VCaP (cell line): ENCODE measurements at regions not wholly inside any gene's neighbourhood (a gene's known extent, or its start where the extent isn't known, plus 50 kb on each side); places are given as distances from the start of the nearest gene placed in this dataset.

Experiments used
- H3K27ac ChIP-seq: fragments of 450-650 bp; 2 replicates; pipeline ENCODE4 v1.5.1; 2017
- TF ChIP-seq, protein P1 (sequence below): fragments of 450-650 bp; conservative IDR thresholded peaks from 2 replicates; pipeline ENCODE4 v1.5.1; 2017; ENCODE audit warnings: mild to moderate bottlenecking, moderate library complexity

GRCh38 chr1:239268941-239269340, 117.4 kb upstream of the CHRM3 start:
- H3K27ac ChIP-seq: no peak overlapping the region
- TF ChIP-seq, protein P1, sequence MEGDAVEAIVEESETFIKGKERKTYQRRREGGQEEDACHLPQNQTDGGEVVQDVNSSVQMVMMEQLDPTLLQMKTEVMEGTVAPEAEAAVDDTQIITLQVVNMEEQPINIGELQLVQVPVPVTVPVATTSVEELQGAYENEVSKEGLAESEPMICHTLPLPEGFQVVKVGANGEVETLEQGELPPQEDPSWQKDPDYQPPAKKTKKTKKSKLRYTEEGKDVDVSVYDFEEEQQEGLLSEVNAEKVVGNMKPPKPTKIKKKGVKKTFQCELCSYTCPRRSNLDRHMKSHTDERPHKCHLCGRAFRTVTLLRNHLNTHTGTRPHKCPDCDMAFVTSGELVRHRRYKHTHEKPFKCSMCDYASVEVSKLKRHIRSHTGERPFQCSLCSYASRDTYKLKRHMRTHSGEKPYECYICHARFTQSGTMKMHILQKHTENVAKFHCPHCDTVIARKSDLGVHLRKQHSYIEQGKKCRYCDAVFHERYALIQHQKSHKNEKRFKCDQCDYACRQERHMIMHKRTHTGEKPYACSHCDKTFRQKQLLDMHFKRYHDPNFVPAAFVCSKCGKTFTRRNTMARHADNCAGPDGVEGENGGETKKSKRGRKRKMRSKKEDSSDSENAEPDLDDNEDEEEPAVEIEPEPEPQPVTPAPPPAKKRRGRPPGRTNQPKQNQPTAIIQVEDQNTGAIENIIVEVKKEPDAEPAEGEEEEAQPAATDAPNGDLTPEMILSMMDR: no peak

DNA sequence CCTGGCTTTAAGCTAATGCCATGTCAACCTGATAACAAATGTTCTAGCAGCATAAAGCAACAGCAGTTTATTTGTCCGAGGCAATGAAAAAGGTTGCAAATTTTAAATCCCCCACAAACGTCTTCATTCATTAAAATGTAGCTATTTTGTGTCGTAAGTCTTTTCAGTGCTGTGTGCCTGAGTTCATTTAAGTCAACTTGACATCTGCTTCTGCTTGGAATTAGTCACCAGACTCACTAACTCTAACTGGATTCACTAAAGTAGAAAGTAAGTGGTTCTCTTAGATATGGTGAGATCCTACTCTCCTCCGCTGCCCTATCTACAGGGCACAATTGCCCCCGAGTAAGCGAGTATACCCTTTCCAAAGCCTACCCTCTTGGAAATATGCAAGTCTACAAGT, 118.4 kb upstream of the CHRM3 start:
- TF ChIP-seq, protein P1: no peak
- H3K27ac ChIP-seq: no peak overlapping the region

- TF ChIP-seq, protein P1: no peak
- H3K27ac ChIP-seq: no peak overlapping the region
These were observed 122.6 kb upstream of the CHRM3 start for GRCh38 chr1:239263801-239264200.

DNA sequence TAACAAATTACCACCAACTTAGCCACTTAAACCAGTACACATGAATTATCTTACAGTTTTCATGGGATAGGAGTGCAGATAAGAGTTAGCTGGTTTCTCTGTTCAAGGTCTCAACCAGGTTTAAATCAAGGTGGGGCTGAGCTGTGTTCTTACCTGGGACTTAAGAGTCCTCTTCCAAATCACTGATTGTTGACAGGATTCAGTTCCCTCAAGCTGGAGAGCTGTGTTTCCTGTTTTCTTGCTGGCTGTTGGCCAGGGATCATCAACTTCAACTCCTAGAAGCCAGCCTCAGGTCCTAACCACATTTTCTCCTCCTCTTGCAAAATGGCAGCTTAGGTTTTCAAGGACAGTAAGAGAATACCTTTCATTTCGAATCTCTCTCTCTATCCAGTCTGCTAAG, 123.8 kb upstream of the CHRM3 start:
- TF ChIP-seq, protein P1: no peak

GRCh38 chr1:239261521-239261920, 124.8 kb upstream of the CHRM3 start:
- TF ChIP-seq, protein P1: no peak
- no peak overlapping the region for H3K27ac ChIP-seq

More for the DNA sequence above, 123.8 kb upstream of the CHRM3 start:
- no peak overlapping the region for H3K27ac ChIP-seq

DNA sequence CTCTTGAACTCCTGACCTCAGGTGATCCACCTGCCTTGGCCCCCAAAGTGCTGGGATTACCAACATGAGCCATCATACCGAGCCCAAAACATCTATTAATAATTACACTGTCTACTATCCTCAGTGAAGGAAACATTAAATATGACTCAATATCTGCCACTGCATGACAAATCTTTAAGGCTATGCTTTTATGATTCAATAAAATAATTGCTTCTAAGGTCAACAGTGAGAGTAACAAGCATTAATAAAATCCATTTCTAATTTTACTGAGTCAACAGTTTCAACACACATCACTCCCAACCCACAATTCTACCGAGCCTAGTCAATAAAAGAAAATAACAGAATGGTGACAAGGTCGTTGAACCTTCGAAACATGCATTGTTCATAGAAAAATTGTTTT, 125.5 kb upstream of the CHRM3 start:
- H3K27ac ChIP-seq: no peak overlapping the region
- TF ChIP-seq, protein P1: no peak

- TF ChIP-seq, protein P1: no peak
- H3K27ac ChIP-seq: no peak overlapping the region
These were observed 130.7 kb upstream of the CHRM3 start for GRCh38 chr1:239255628-239256160.
